Aorta (tissue), 5 donors: ENCODE measurements at regions not wholly inside any gene's neighbourhood (a gene's known extent, or its start where the extent isn't known, plus 50 kb on each side); places are given as distances from the start of the nearest gene placed in this dataset.

ENCODE experiments used
- ATAC-seq: fragments of 200-7000 bp; cut with Tn5 transposase; one replicate; pipeline ENCODE4 v1.9.1; 2022; ENCODE audit warnings: moderate library complexity; ENCODE audit not compliant: low FRiP score
- DNase-seq, 2 donors: peaks; one replicate each; pipeline ENCODE4 v3.0.0-alpha.2; 2020
- H3K27ac ChIP-seq, 2 donors: one replicate each; pipeline ENCODE4 v1.5.1; 2013; ENCODE audit warnings: low read length in 2 of 2, mild to moderate bottlenecking in 2 of 2, moderate library complexity in 2 of 2, control low read depth in 1 of 2, inconsistent platforms in 1 of 2, low read depth in 1 of 2
- H3K27me3 ChIP-seq, 2 donors: one replicate each; pipeline ENCODE4 v1.6.1; 2013; ENCODE audit warnings: control low read depth in 1 of 2, low read length in 1 of 2, mild to moderate bottlenecking in 1 of 2, moderate library complexity in 1 of 2; ENCODE audit not compliant: insufficient read depth in 2 of 2, control insufficient read depth in 1 of 2
- H3K36me3 ChIP-seq, 2 donors: one replicate each; pipeline ENCODE4 v1.6.1; 2013; ENCODE audit warnings: control low read depth in 1 of 2, low read length in 1 of 2, mild to moderate bottlenecking in 1 of 2; ENCODE audit not compliant: insufficient read depth in 2 of 2, control insufficient read depth in 1 of 2
- H3K4me1 ChIP-seq, 2 donors: one replicate each; pipeline ENCODE4 v1.6.1; 2013; ENCODE audit warnings: low read length in 2 of 2, control low read depth in 1 of 2, mild to moderate bottlenecking in 1 of 2, moderate library complexity in 1 of 2; ENCODE audit not compliant: insufficient read depth in 2 of 2, control insufficient read depth in 1 of 2
- H3K4me3 ChIP-seq, 2 donors: one replicate each; pipeline ENCODE4 v1.5.1; 2013; ENCODE audit warnings: low read length in 2 of 2, control low read depth in 1 of 2, mild to moderate bottlenecking in 1 of 2
- H3K9me3 ChIP-seq: one replicate; pipeline ENCODE4 v1.6.1; 2013; ENCODE audit warnings: mild to moderate bottlenecking, low read length; ENCODE audit not compliant: control insufficient read depth
- WGBS, 2 donors: extraction: QIAGEN DNeasy Blood & Tissue Kit; methylation state at CpG; one replicate each; pipeline ENCODE4 v1.1.7; 2013; 5-methylcytosine and 5-hydroxymethylcytosine counted together
- intact Hi-C, 2 donors: fragments of 100-400 bp; cut with DNase I; formaldehyde crosslinking; loops; one replicate each; pipeline versions ENCODE4 v1.14.2 to v1.15.0; 2022
- donor health status: healthy with polysubstance abuse.
- donor health status: Bipolar disorder and iron deficiency.
- donor health status: DM: no; HTN: no; CAD: no.
- donor health status: DM: no; HTN: no; CAD: no.
- donor health status: DM: yes; HTN: yes; CAD: no.

GRCh38 chr14:54221971-54222370 lies 174.8 kb upstream of the CDKN3 start:
- Histone ChIP-seq H3K36me3 (no peaks in the 10 kb centered on the region), H3K27ac (no peak overlapping the region), H3K9me3 (no peaks in the 10 kb centered on the region), H3K4me3 (no peak overlapping the region), H3K4me1 (no peaks in the 10 kb centered on the region), H3K27me3 (no peaks in the 10 kb centered on the region)
- DNase-seq (no peak), ATAC-seq (no peak)
- WGBS, 2 donors, result 92 to 93% methylated on average over 4 of the region's 4 CpGs
- intact Hi-C loops, result no loop called here

GRCh38 chr14:54223831-54224402 lies 172.9 kb upstream of the CDKN3 start:
- Histone ChIP-seq H3K36me3 (no peaks in the 10 kb centered on the region), H3K27ac (no peak overlapping the region), H3K9me3 (no peaks in the 10 kb centered on the region), H3K27me3 (no peaks in the 10 kb centered on the region), H3K4me1 (no peaks in the 10 kb centered on the region), H3K4me3 (no peak overlapping the region)
- WGBS, 2 donors, result 83 to 89% methylated on average over 5 of the region's 5 CpGs
- DNase-seq (no peak), ATAC-seq (no peak)
- intact Hi-C loops, result no loop called here

GRCh38 chr14:54225457-54226060 lies 171.2 kb upstream of the CDKN3 start:
- no peak overlapping the region for H3K27ac ChIP-seq
- no peaks in the 10 kb centered on the region for H3K4me1 ChIP-seq
- no peak overlapping the region for H3K4me3 ChIP-seq
- DNase-seq (no peak), ATAC-seq (no peak)
- H3K27me3 ChIP-seq, result no peaks in the 10 kb centered on the region
- intact Hi-C loops, result no loop called here
- H3K36me3 ChIP-seq, result no peaks in the 10 kb centered on the region
- H3K9me3 ChIP-seq, result no peaks in the 10 kb centered on the region
- 24 to 25% methylated on average over 7 of the region's 7 CpGs for WGBS, 2 donors

- Histone ChIP-seq H3K4me1 (no peaks in the 10 kb centered on the region), H3K4me3 (no peak overlapping the region), H3K27ac (no peak overlapping the region), H3K9me3 (no peaks in the 10 kb centered on the region), H3K36me3 (no peaks in the 10 kb centered on the region), H3K27me3 (no peaks in the 10 kb centered on the region)
- intact Hi-C loops, result no loop called here
- WGBS, 2 donors, result 80 to 86% methylated on average over 2 of the region's 2 CpGs
- ATAC-seq (no peak), DNase-seq (no peak)
These were observed 170.7 kb upstream of the CDKN3 start for GRCh38 chr14:54226103-54226502.

- DNase-seq (no peak), ATAC-seq (no peak)
These were observed 170.2 kb upstream of the CDKN3 start for GRCh38 chr14:54226558-54226957.

GRCh38 chr14:54229136-54229535 lies 167.7 kb upstream of the CDKN3 start:
- no peaks in the 10 kb centered on the region for H3K27me3 ChIP-seq
- no peaks in the 10 kb centered on the region for H3K4me1 ChIP-seq
- no peaks in the 10 kb centered on the region for H3K9me3 ChIP-seq
- no peak overlapping the region for H3K27ac ChIP-seq
- intact Hi-C loops, result no loop called here
- H3K36me3 ChIP-seq, result no peaks in the 10 kb centered on the region
- ATAC-seq (no peak), DNase-seq (no peak)
- 50 to 64% methylated on average over 1 of the region's 1 CpG for WGBS, 2 donors
- H3K4me3 ChIP-seq, result no peak overlapping the region

More at GRCh38 chr14:54226558-54226957, 170.2 kb upstream of the CDKN3 start:
- H3K36me3 ChIP-seq, result no peaks in the 10 kb centered on the region
- H3K9me3 ChIP-seq, result no peaks in the 10 kb centered on the region
- no peak overlapping the region for H3K27ac ChIP-seq
- no peaks in the 10 kb centered on the region for H3K27me3 ChIP-seq
- WGBS, 2 donors, result 96 to 97% methylated on average over 2 of the region's 2 CpGs
- no peak overlapping the region for H3K4me3 ChIP-seq
- H3K4me1 ChIP-seq, result no peaks in the 10 kb centered on the region
- intact Hi-C loops, result no loop called here

- Histone ChIP-seq H3K4me3 (no peak overlapping the region), H3K36me3 (no peaks in the 10 kb centered on the region), H3K27me3 (no peaks in the 10 kb centered on the region), H3K4me1 (no peaks in the 10 kb centered on the region), H3K9me3 (no peaks in the 10 kb centered on the region), H3K27ac (no peak overlapping the region)
- 91 to 94% methylated on average over 1 of the region's 1 CpG for WGBS, 2 donors
- intact Hi-C loops, result no loop called here
- no peak for DNase-seq
- ATAC-seq, result no peak
These were observed 166.2 kb upstream of the CDKN3 start for GRCh38 chr14:54230645-54231044.

- no peak for ATAC-seq
- Histone ChIP-seq H3K27me3 (no peaks in the 10 kb centered on the region), H3K4me1 (no peaks in the 10 kb centered on the region), H3K9me3 (no peaks in the 10 kb centered on the region), H3K4me3 (no peak overlapping the region), H3K27ac (no peak overlapping the region), H3K36me3 (no peaks in the 10 kb centered on the region)
- intact Hi-C loops, result no loop called here
- DNase-seq, result no peak
These were observed 164.1 kb upstream of the CDKN3 start for GRCh38 chr14:54232735-54233134.

- no peak overlapping the region for H3K27ac ChIP-seq
- H3K36me3 ChIP-seq, result no peaks in the 10 kb centered on the region
- DNase-seq, result no peak
- H3K4me1 ChIP-seq, result no peaks in the 10 kb centered on the region
- H3K4me3 ChIP-seq, result no peak overlapping the region
- WGBS, 2 donors, result 73 to 76% methylated on average over 3 of the region's 3 CpGs
- no peak for ATAC-seq
- H3K9me3 ChIP-seq, result peaks cover 2% of the 10 kb centered on the region
- intact Hi-C loops, result no loop called here
- no peaks in the 10 kb centered on the region for H3K27me3 ChIP-seq
These were observed 155.3 kb upstream of the CDKN3 start for GRCh38 chr14:54241517-54241916.
